Liver (tissue), 8 donors: ENCODE measurements at regions not wholly inside any gene's neighbourhood (a gene's known extent, or its start where the extent isn't known, plus 50 kb on each side); places are given as distances from the start of the nearest gene placed in this dataset.

ENCODE experiments used
- DNase-seq: peaks from one replicate; pipeline ENCODE4 v3.0.0-alpha.2; 2017; ENCODE audit warnings: low spot score
- H3K27ac ChIP-seq, 2 donors: one replicate each; pipeline ENCODE4 v1.7.0; 2013; ENCODE audit warnings: inconsistent platforms in 2 of 2, low read length in 2 of 2, control low read depth in 1 of 2, low read depth in 1 of 2, mild to moderate bottlenecking in 1 of 2
- H3K27me3 ChIP-seq, 4 donors: one replicate each; pipeline versions ENCODE4 v1.6.1 to v1.7.0; 2013; ENCODE audit warnings: low read length in 3 of 4, inconsistent platforms in 1 of 4, mild to moderate bottlenecking in 1 of 4, moderate library complexity in 1 of 4; ENCODE audit not compliant: control insufficient read depth in 4 of 4, insufficient read depth in 4 of 4
- H3K36me3 ChIP-seq, 4 donors: one replicate each; pipeline versions ENCODE4 v1.6.1 to v1.7.0; 2013; ENCODE audit warnings: low read length in 3 of 4, mild to moderate bottlenecking in 3 of 4, low read depth in 1 of 4, moderate library complexity in 1 of 4; ENCODE audit not compliant: control insufficient read depth in 4 of 4, insufficient read depth in 3 of 4
- H3K4me1 ChIP-seq, 4 donors: one replicate each; pipeline versions ENCODE4 v1.6.1 to v1.7.0; 2013; ENCODE audit warnings: low read length in 3 of 4, mild to moderate bottlenecking in 3 of 4, moderate library complexity in 1 of 4; ENCODE audit not compliant: control insufficient read depth in 4 of 4, insufficient read depth in 4 of 4
- H3K4me3 ChIP-seq, 3 donors: one replicate each; pipeline versions ENCODE4 v1.6.1 to v1.7.0; 2013; ENCODE audit warnings: low read length in 3 of 3, control low read depth in 1 of 3, low read depth in 1 of 3, mild to moderate bottlenecking in 1 of 3
- H3K9ac ChIP-seq, 2 donors: one replicate each; pipeline ENCODE4 v1.7.0; 2013; ENCODE audit warnings: low read length in 2 of 2, mild to moderate bottlenecking in 2 of 2, moderate library complexity in 2 of 2, control low read depth in 1 of 2, low read depth in 1 of 2
- H3K9me3 ChIP-seq, 4 donors: one replicate each; pipeline versions ENCODE4 v1.6.1 to v1.7.0; 2013; ENCODE audit warnings: low read length in 3 of 4; ENCODE audit not compliant: control insufficient read depth in 4 of 4
- ATF3 ChIP-seq: IDR thresholded peaks from 2 replicates; pipeline ENCODE4 v1.6.1; 2016; ENCODE audit warnings: antibody characterized with exemption
- CTCF ChIP-seq: fragments of 150-350 bp; IDR thresholded peaks from 2 replicates; pipeline ENCODE4 v1.5.1; 2017; ENCODE audit warnings: improper control_type of control experiment, low read depth, low read length; ENCODE audit not compliant: missing input control
- EGR1 ChIP-seq, 2 donors: IDR thresholded peaks; 2 replicates each; pipeline ENCODE4 v1.6.1; 2016 to 2018; ENCODE audit warnings: antibody characterized with exemption in 2 of 2, low read depth in 2 of 2
- FOXA1 ChIP-seq: IDR thresholded peaks from 2 replicates; pipeline ENCODE4 v1.6.1; 2016; ENCODE audit warnings: antibody characterized with exemption
- FOXA2 ChIP-seq: IDR thresholded peaks from 2 replicates; pipeline ENCODE4 v1.6.1; 2016; ENCODE audit warnings: antibody characterized with exemption
- GABPA ChIP-seq, 2 donors: IDR thresholded peaks in 1 of 2; conservative IDR thresholded peaks in 1 of 2; 2 replicates each; pipeline ENCODE4 v1.6.1; 2016; ENCODE audit warnings: antibody characterized with exemption in 2 of 2, mild to moderate bottlenecking in 1 of 2, moderate library complexity in 1 of 2
- HNF4A ChIP-seq, 2 donors: conservative IDR thresholded peaks; 2 replicates each; pipeline ENCODE4 v1.6.1; 2016; ENCODE audit warnings: antibody characterized with exemption in 2 of 2, mild to moderate bottlenecking in 2 of 2
- HNF4G ChIP-seq: IDR thresholded peaks from 2 replicates; pipeline ENCODE4 v1.6.1; 2016; ENCODE audit warnings: antibody characterized with exemption
- JUND ChIP-seq, 2 donors: IDR thresholded peaks; 2 replicates each; pipeline ENCODE4 v1.6.1; 2016; ENCODE audit warnings: antibody characterized with exemption in 2 of 2
- MAX ChIP-seq: IDR thresholded peaks from 2 replicates; pipeline ENCODE4 v1.6.1; 2016; ENCODE audit warnings: antibody characterized with exemption
- NR2F2 ChIP-seq: IDR thresholded peaks from 2 replicates; pipeline ENCODE4 v1.6.1; 2016; ENCODE audit warnings: antibody characterized with exemption
- RAD21 ChIP-seq, 2 donors: IDR thresholded peaks; 2 replicates each; pipeline ENCODE4 v1.6.1; 2016; ENCODE audit warnings: antibody characterized with exemption in 2 of 2, mild to moderate bottlenecking in 2 of 2
- REST ChIP-seq: IDR thresholded peaks from 2 replicates; pipeline ENCODE4 v1.6.1; 2016; ENCODE audit warnings: antibody characterized with exemption, mild to moderate bottlenecking
- RXRA ChIP-seq, 2 donors: IDR thresholded peaks; 2 replicates each; pipeline ENCODE4 v1.6.1; 2017 to 2018; ENCODE audit warnings: antibody characterized with exemption in 2 of 2, mild to moderate bottlenecking in 1 of 2
- SP1 ChIP-seq: IDR thresholded peaks from 2 replicates; pipeline ENCODE4 v1.6.1; 2018; ENCODE audit warnings: antibody characterized with exemption, mild to moderate bottlenecking
- TAF1 ChIP-seq: conservative IDR thresholded peaks from 2 replicates; pipeline ENCODE4 v1.6.1; 2016; ENCODE audit warnings: antibody characterized with exemption, mild to moderate bottlenecking
- YY1 ChIP-seq: IDR thresholded peaks from 2 replicates; pipeline ENCODE4 v1.6.1; 2016; ENCODE audit warnings: antibody characterized with exemption, mild to moderate bottlenecking
- ZBTB33 ChIP-seq: IDR thresholded peaks from 2 replicates; pipeline ENCODE4 v1.6.1; 2016; ENCODE audit warnings: antibody characterized with exemption
- WGBS: extraction: QIAGEN DNeasy Blood & Tissue Kit; methylation state at CpG from one replicate; pipeline ENCODE4 v1.1.7; 2013; 5-methylcytosine and 5-hydroxymethylcytosine counted together
- donor health status: healthy.
- donor health status: healthy.
- donor health status: healthy.
- donor health status: healthy.
- donor health status: healthy.

- Histone ChIP-seq H3K4me3 (no peak overlapping the region), H3K27me3 (peaks cover 0 to 2% (median 0%) of the 10 kb centered on the region in 4 donors), H3K9ac (no peak overlapping the region), H3K9me3 (no peaks in the 10 kb centered on the region), H3K4me1 (no peaks in the 10 kb centered on the region), H3K27ac (no peak overlapping the region), H3K36me3 (no peaks in the 10 kb centered on the region)
- 80% methylated on average over 8 of the region's 8 CpGs for WGBS
- TF ChIP-seq GABPA (IDR thresholded peaks at IDR 0.05 in 1 of 2, conservative IDR thresholded peaks at IDR 0.05 in 1 of 2) (no peak), SP1 (no peak), TAF1 (no peak), FOXA2 (no peak), YY1 (no peak), ATF3 (no peak), MAX (no peak), JUND (IDR thresholded peaks at IDR 0.05) (no peak), ZBTB33 (no peak), CTCF (no peak), NR2F2 (no peak), REST (no peak), FOXA1 (no peak), HNF4G (no peak), RXRA (IDR thresholded peaks at IDR 0.05) (no peak), RAD21 (IDR thresholded peaks at IDR 0.05) (no peak), EGR1 (IDR thresholded peaks at IDR 0.05; ENCODE audit: low read depth in 2 of 2) (no peak), HNF4A (conservative IDR thresholded peaks at IDR 0.05) (no peak)
- DNase-seq, result no peak
These were observed 51.5 kb upstream of the PHF21B start for GRCh38 chr22:45061332-45061731.
